WTC11 (cell line): ENCODE measurements at regions not wholly inside any gene's neighbourhood (a gene's known extent, or its start where the extent isn't known, plus 50 kb on each side); places are given as distances from the start of the nearest gene placed in this dataset.

Experiments
- ATAC-seq: fragments of 200-7000 bp; cut with Tn5 transposase; 2 replicates; pipeline ENCODE4 v1.10.0; 2021; ENCODE audit warnings: mild to moderate bottlenecking, moderate library complexity
- CTCF ChIA-PET: fragments of 300-600 bp; sonication (Branson Sonifier 250); formaldehyde crosslinking; loops from one replicate; lab custom pipeline; 2021; ENCODE audit warnings: antibody characterized with exemption; lab: Charles Lee
- POLR2A ChIA-PET: fragments of 350-600 bp; sonication (Branson Sonifier 250); formaldehyde crosslinking; loops from one replicate; lab custom pipeline; 2021; ENCODE audit warnings: antibody characterized with exemption; lab: Charles Lee
- DNase-seq: peaks from one replicate; pipeline ENCODE4 v3.0.0; 2021; ENCODE audit warnings: low spot score
- H3K27ac Mint-ChIP-seq: 2 replicates; pipeline ENCODE4 v1.8.0; 2021; ENCODE audit warnings: mixed read lengths
- H3K27me3 Mint-ChIP-seq: 2 replicates; pipeline ENCODE4 v1.8.0; 2021; ENCODE audit warnings: low read depth, mild to moderate bottlenecking, moderate library complexity, mixed read lengths
- H3K36me3 Mint-ChIP-seq: 2 replicates; pipeline ENCODE4 v1.8.0; 2021; ENCODE audit warnings: mixed read lengths
- H3K4me1 Mint-ChIP-seq: 2 replicates; pipeline ENCODE4 v1.8.0; 2022; ENCODE audit warnings: mixed read lengths
- H3K4me3 Mint-ChIP-seq: 2 replicates; pipeline ENCODE4 v1.8.0; 2021; ENCODE audit warnings: mild to moderate bottlenecking, moderate library complexity, mixed read lengths
- H3K9me3 Mint-ChIP-seq: 2 replicates; pipeline ENCODE4 v1.8.0; 2021; ENCODE audit warnings: mixed read lengths
- ATF1 ChIP-seq: sonication (generic); formaldehyde crosslinking; IDR thresholded peaks from 2 replicates; pipeline ENCODE4 v1.8.1; 2023; ENCODE audit warnings: mild to moderate bottlenecking, moderate library complexity, missing genetic modification reagents
- CDX4 ChIP-seq: fragments of 250-450 bp; sonication (Bioruptor Pico); IDR thresholded peaks from 2 replicates; pipeline ENCODE4 v1.9.0; 2021; ENCODE audit warnings: moderate library complexity, mild to moderate bottlenecking, inconsistent platforms, borderline replicate concordance
- CREB1 ChIP-seq: sonication (generic); formaldehyde crosslinking; IDR thresholded peaks from 2 replicates; pipeline ENCODE4 v1.8.0; 2023; ENCODE audit warnings: mild to moderate bottlenecking, missing genetic modification reagents
- EMX1 ChIP-seq: fragments of 250-450 bp; sonication (Bioruptor Pico); IDR thresholded peaks from 2 replicates; pipeline ENCODE4 v1.8.0; 2021; ENCODE audit warnings: mild to moderate bottlenecking
- GRHL2 ChIP-seq: fragments of 250-450 bp; sonication (Bioruptor Pico); IDR thresholded peaks from 2 replicates; pipeline ENCODE4 v1.8.0; 2022; ENCODE audit warnings: mild to moderate bottlenecking, moderate library complexity; ENCODE audit not compliant: insufficient replicate concordance, severe bottlenecking
- HMGA2 ChIP-seq: fragments of 250-450 bp; sonication (Bioruptor Pico); IDR thresholded peaks from 2 replicates; pipeline ENCODE4 v1.4.0; 2021; ENCODE audit warnings: mild to moderate bottlenecking, moderate library complexity
- IRF2 ChIP-seq: sonication (generic); formaldehyde crosslinking; IDR thresholded peaks from 2 replicates; pipeline ENCODE4 v1.8.0; 2022; ENCODE audit warnings: low read depth, missing genetic modification reagents, borderline replicate concordance
- JAZF1 ChIP-seq: fragments of 250-450 bp; sonication (Bioruptor Pico); IDR thresholded peaks from 2 replicates; pipeline ENCODE4 v1.9.0; 2021; ENCODE audit warnings: moderate library complexity, mild to moderate bottlenecking, inconsistent platforms
- JUN ChIP-seq: sonication (generic); formaldehyde crosslinking; IDR thresholded peaks from 2 replicates; pipeline ENCODE4 v1.8.0; 2023; ENCODE audit warnings: mild to moderate bottlenecking, missing genetic modification reagents
- KAT7 ChIP-seq: sonication (generic); formaldehyde crosslinking; IDR thresholded peaks from 2 replicates; pipeline ENCODE4 v1.8.1; 2023; ENCODE audit warnings: missing genetic modification reagents, mild to moderate bottlenecking, borderline replicate concordance
- MLX ChIP-seq: sonication (generic); formaldehyde crosslinking; IDR thresholded peaks from 2 replicates; pipeline ENCODE4 v1.8.1; 2023; ENCODE audit warnings: mild to moderate bottlenecking, missing genetic modification reagents, moderate library complexity
- NFYB ChIP-seq: sonication (generic); formaldehyde crosslinking; conservative IDR thresholded peaks from 2 replicates; pipeline ENCODE4 v1.8.0; 2022; ENCODE audit warnings: low read depth, missing genetic modification reagents
- RELA ChIP-seq: sonication (generic); formaldehyde crosslinking; IDR thresholded peaks from 2 replicates; pipeline ENCODE4 v1.8.1; 2022; ENCODE audit warnings: missing genetic modification reagents, mild to moderate bottlenecking, borderline replicate concordance
- SMAD3 ChIP-seq: sonication (generic); formaldehyde crosslinking; IDR thresholded peaks from 2 replicates; pipeline ENCODE4 v1.8.0; 2022; ENCODE audit warnings: missing genetic modification reagents, mild to moderate bottlenecking, borderline replicate concordance
- SMAD4 ChIP-seq: sonication (generic); formaldehyde crosslinking; IDR thresholded peaks from 2 replicates; pipeline ENCODE4 v1.8.0; 2022; ENCODE audit warnings: mild to moderate bottlenecking, missing genetic modification reagents
- SP1 ChIP-seq: sonication (generic); formaldehyde crosslinking; conservative IDR thresholded peaks from 2 replicates; pipeline ENCODE4 v1.8.1; 2022; ENCODE audit warnings: missing genetic modification reagents
- TCF7 ChIP-seq: sonication (generic); formaldehyde crosslinking; IDR thresholded peaks from 2 replicates; pipeline ENCODE4 v1.8.0; 2022; ENCODE audit warnings: mild to moderate bottlenecking, low read depth, missing genetic modification reagents, moderate library complexity
- TEAD4 ChIP-seq: sonication (generic); formaldehyde crosslinking; IDR thresholded peaks from 2 replicates; pipeline ENCODE4 v1.8.0; 2022; ENCODE audit warnings: mild to moderate bottlenecking, missing genetic modification reagents
- USF1 ChIP-seq: sonication (generic); formaldehyde crosslinking; IDR thresholded peaks from 2 replicates; pipeline ENCODE4 v1.8.0; 2022; ENCODE audit warnings: mild to moderate bottlenecking, missing genetic modification reagents
- USF2 ChIP-seq: sonication (generic); formaldehyde crosslinking; IDR thresholded peaks from 2 replicates; pipeline ENCODE4 v1.8.1; 2023; ENCODE audit warnings: mild to moderate bottlenecking, missing genetic modification reagents, moderate library complexity
- ZBTB43 ChIP-seq: sonication (generic); formaldehyde crosslinking; IDR thresholded peaks from 2 replicates; pipeline ENCODE4 v1.8.1; 2023; ENCODE audit warnings: mild to moderate bottlenecking, missing genetic modification reagents
- ZNF138 ChIP-seq: sonication (generic); formaldehyde crosslinking; conservative IDR thresholded peaks from 2 replicates; pipeline ENCODE4 v1.8.1; 2022; ENCODE audit warnings: mild to moderate bottlenecking, moderate library complexity, missing genetic modification reagents
- ZNF416 ChIP-seq: fragments of 250-450 bp; sonication (Bioruptor Pico); IDR thresholded peaks from 2 replicates; pipeline ENCODE4 v1.9.0; 2021; ENCODE audit warnings: mild to moderate bottlenecking, inconsistent platforms
- ZNF423 ChIP-seq: fragments of 250-450 bp; sonication (Bioruptor Pico); IDR thresholded peaks from 2 replicates; pipeline ENCODE4 v2.1.2; 2022; ENCODE audit warnings: mild to moderate bottlenecking, moderate library complexity
- ZNF512 ChIP-seq: sonication (generic); formaldehyde crosslinking; IDR thresholded peaks from 2 replicates; pipeline ENCODE4 v1.8.1; 2022; ENCODE audit warnings: missing genetic modification reagents, borderline replicate concordance
- ZSCAN18 ChIP-seq: fragments of 250-450 bp; sonication (Bioruptor Pico); IDR thresholded peaks from 2 replicates; pipeline ENCODE4 v2.1.2; 2022; ENCODE audit warnings: mild to moderate bottlenecking, moderate library complexity

- TF ChIP-seq ZSCAN18 (CRISPR knock-in tag) (no peak), TCF7 (CRISPR knock-in tag) (no peak), ZNF416 (no peak), KAT7 (CRISPR knock-in tag) (no peak), USF1 (CRISPR knock-in tag) (no peak), CREB1 (CRISPR knock-in tag) (no peak), TEAD4 (CRISPR knock-in tag) (no peak), ZBTB43 (CRISPR knock-in tag) (no peak), USF2 (CRISPR knock-in tag) (no peak), JAZF1 (CRISPR knock-in tag) (no peak), GRHL2 (CRISPR knock-in tag) (no peak), ZNF512 (no peak), SMAD4 (CRISPR knock-in tag) (no peak), EMX1 (CRISPR knock-in tag) (no peak), SP1 (CRISPR knock-in tag) (no peak)
- Mint-ChIP-seq H3K36me3 (no peaks in the 10 kb centered on the region), H3K27me3 (no peaks in the 10 kb centered on the region), H3K9me3 (no peaks in the 10 kb centered on the region), H3K27ac (no peak overlapping the region), H3K4me3 (no peak overlapping the region), H3K4me1 (no peaks in the 10 kb centered on the region)
- ATAC-seq (no peak), DNase-seq (no peak)
- POLR2A ChIA-PET, result no interaction called here
- CTCF ChIA-PET, result no interaction called here
Measured at GRCh38 chr1:98289311-98289710, 368.5 kb upstream of the DPYD start.

- ChIA-PET CTCF (no interaction called here), POLR2A (no interaction called here)
- H3K9me3 Mint-ChIP-seq, result no peaks in the 10 kb centered on the region
- H3K36me3 Mint-ChIP-seq, result no peaks in the 10 kb centered on the region
- H3K4me1 Mint-ChIP-seq, result no peaks in the 10 kb centered on the region
- no peaks in the 10 kb centered on the region for H3K27me3 Mint-ChIP-seq
- no peak for ATAC-seq
- DNase-seq, result no peak
- H3K27ac Mint-ChIP-seq, result no peak overlapping the region
- no peak overlapping the region for H3K4me3 Mint-ChIP-seq
- TF ChIP-seq HMGA2 (CRISPR knock-in tag) (no peak), NFYB (CRISPR knock-in tag) (no peak), SMAD4 (CRISPR knock-in tag) (no peak), IRF2 (CRISPR knock-in tag) (no peak), ATF1 (CRISPR knock-in tag) (no peak), RELA (no peak), ZSCAN18 (CRISPR knock-in tag) (no peak), ZNF138 (CRISPR knock-in tag) (no peak), SMAD3 (CRISPR knock-in tag) (no peak), JUN (no peak), CDX4 (CRISPR knock-in tag) (no peak), MLX (CRISPR knock-in tag) (no peak), ZNF423 (CRISPR knock-in tag) (no peak), ZNF416 (no peak)
Measured at GRCh38 chr1:98288494-98288893, 367.7 kb upstream of the DPYD start.
